ENCODE measurements at regions not wholly inside any gene's neighbourhood (a gene's known extent, or its start where the extent isn't known, plus 50 kb on each side); places are given as distances from the start of the nearest gene placed in this dataset.

DNA sequence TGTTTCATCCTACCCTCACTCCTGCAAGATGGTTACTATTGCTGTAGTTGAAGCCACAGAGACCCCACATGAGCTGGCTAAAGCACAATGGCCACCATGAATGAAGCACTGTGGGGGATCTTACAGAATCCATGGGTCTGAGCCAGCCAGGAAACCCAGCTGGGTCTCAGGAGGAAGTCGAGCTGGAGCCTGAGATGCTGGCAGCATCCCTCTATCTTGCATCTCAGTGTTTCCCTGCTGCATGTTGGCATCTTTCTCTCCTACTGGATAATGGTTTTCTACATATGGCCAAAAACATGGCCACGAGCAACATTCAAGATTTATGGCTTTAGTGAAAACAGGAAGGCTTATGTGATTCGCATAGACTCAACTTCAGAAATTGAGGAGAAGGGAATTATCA, 219.3 kb upstream of the SNX19 start (continued):
- TF ChIP-seq ZSCAN29 (IDR thresholded peaks at IDR 0.05) (no peak), SPI1 (IDR thresholded peaks at IDR 0.05; ENCODE audit: borderline replicate concordance, insufficient read depth, low read depth, low read length) (no peak), PKNOX1 (IDR thresholded peaks at IDR 0.05) (no peak), GABPA (IDR thresholded peaks at IDR 0.05; ENCODE audit: low read depth) (no peak), BACH1 (IDR thresholded peaks at IDR 0.05; ENCODE audit: borderline replicate concordance) (no peak), SP1 (IDR thresholded peaks at IDR 0.05; ENCODE audit: low read depth, low read length) (no peak)

GRCh38 chr11:131136486-131136885, 220.2 kb upstream of the SNX19 start:
- DNase-seq (ENCODE audit: low read depth, low spot score) (no peak), ATAC-seq (no peak), FAIRE-seq (no peak)
- H3K9ac ChIP-seq (ENCODE audit: control insufficient read depth, insufficient read depth, low read length) = no peak overlapping the region
- intact Hi-C loops (cut with micrococcal nuclease; ENCODE audit: unreplicated experiment) (no loop called here), in situ Hi-C loops (cut with MboI) (no loop called here)
- RAD21 ChIA-PET (ENCODE audit: unreplicated experiment) = no interaction called here
- H3K9me3 ChIP-seq (replicated peaks; ENCODE audit: control insufficient read depth, insufficient read depth, low read length) = no peaks in the 10 kb centered on the region
- no peak overlapping the region for H3K4me2 ChIP-seq (ENCODE audit: control insufficient read depth, insufficient read depth)
- H2AFZ ChIP-seq (ENCODE audit: control insufficient read depth, low read depth, low read length) = no peak overlapping the region
- H3K27ac ChIP-seq (ENCODE audit: control insufficient read depth, insufficient read depth) = no peak overlapping the region
- H4K20me1 ChIP-seq (ENCODE audit: control insufficient read depth, insufficient read depth) = no peaks in the 10 kb centered on the region
- CTCF ChIA-PET = no interaction called here
- POLR2A ChIA-PET = no interaction called here
- SMC1A ChIA-PET (ENCODE audit: uncharacterized antibody, unreplicated experiment) = no interaction called here
- no peaks in the 10 kb centered on the region for H3K4me1 ChIP-seq (ENCODE audit: control insufficient read depth, insufficient read depth, low read length)
- H3K4me3 ChIP-seq = no peak overlapping the region
- WGBS (ENCODE audit: insufficient coverage, insufficient replicate concordance, low lambda C conversion rate, missing lambda C conversion rate) = no CpG with 5 or more reads among the region's 1 CpG
- H3K79me2 ChIP-seq (ENCODE audit: control insufficient read depth, insufficient read depth, low read length) = no peaks in the 10 kb centered on the region
- no TSS peak for BruUV-seq (replicated peaks)
- no peak for TF ChIP-seq SMAD5 (IDR thresholded peaks at IDR 0.05; ENCODE audit: low read depth)
- no peaks in the 10 kb centered on the region for H3K36me3 ChIP-seq (ENCODE audit: control insufficient read depth in 2 of 2, insufficient read depth in 2 of 2, low read length in 1 of 2)
- H3K27me3 ChIP-seq (replicated peaks in 1 of 2; ENCODE audit: control insufficient read depth in 2 of 2, insufficient read depth in 2 of 2, low read length in 1 of 2) = 0 out of 4 replicates have a peak, but pooled peaks cover 0 to 3% of the 10 kb centered on the region in 2 experiments

Measured in GM12878 (cell line).